ENCODE measurements at regions not wholly inside any gene's neighbourhood (a gene's known extent, or its start where the extent isn't known, plus 50 kb on each side); places are given as distances from the start of the nearest gene placed in this dataset.

- no peak for TF ChIP-seq POLR2A (IDR thresholded peaks at IDR 0.05)
- TF ChIP-seq CTCF (IDR thresholded peaks at IDR 0.05): no peak
Observed at GRCh38 chr2:236675526-236675925, 105.9 kb downstream of the ACKR3 start.
